Sigmoid colon (tissue), 6 donors: ENCODE measurements at regions not wholly inside any gene's neighbourhood (a gene's known extent, or its start where the extent isn't known, plus 50 kb on each side); places are given as distances from the start of the nearest gene placed in this dataset.

Experiments used
- DNase-seq: peaks from one replicate; pipeline ENCODE4 v3.0.0-alpha.2; 2019
- H3K27ac ChIP-seq, 4 donors: fragments of 200-600 bp; sonication (generic); one replicate each; pipeline ENCODE4 v1.5.1; 2016 to 2019; ENCODE audit warnings: mild to moderate bottlenecking in 1 of 4
- H3K27me3 ChIP-seq, 3 donors: fragments of 200-600 bp; sonication (generic); one replicate each; pipeline ENCODE4 v1.5.1; 2019; ENCODE audit warnings: mild to moderate bottlenecking in 1 of 3
- H3K36me3 ChIP-seq, 4 donors: fragments of 200-600 bp; sonication (generic); one replicate each; pipeline ENCODE4 v1.5.1; 2016 to 2019
- H3K4me1 ChIP-seq, 4 donors: fragments of 200-600 bp; sonication (generic); one replicate each; pipeline ENCODE4 v1.5.1; 2017 to 2019
- H3K4me3 ChIP-seq, 4 donors: fragments of 200-600 bp; sonication (generic); one replicate each; pipeline ENCODE4 v1.5.1; 2017 to 2019; ENCODE audit warnings: mild to moderate bottlenecking in 2 of 4, moderate library complexity in 1 of 4
- H3K9me3 ChIP-seq, 4 donors: fragments of 200-600 bp in 3 of 4; sonication (generic) in 3 of 4; one replicate each; pipeline versions ENCODE4 v1.5.1 to v1.6.1; 2013 to 2019
- EP300 ChIP-seq, 4 donors: sonication (generic); formaldehyde crosslinking; IDR thresholded peaks; one replicate each; pipeline ENCODE4 v1.6.1; 2017; ENCODE audit warnings: antibody characterized with exemption in 4 of 4
- POLR2A ChIP-seq, 2 donors: fragments of 450-650 bp; IDR thresholded peaks; one replicate each; pipeline ENCODE4 v1.6.1; 2016; ENCODE audit warnings: antibody characterized with exemption in 2 of 2, mild to moderate bottlenecking in 2 of 2, moderate library complexity in 2 of 2
- POLR2AphosphoS5 ChIP-seq, 4 donors: sonication (generic); formaldehyde crosslinking; IDR thresholded peaks; one replicate each; pipeline ENCODE4 v1.6.1; 2017; ENCODE audit warnings: antibody characterized with exemption in 4 of 4
- WGBS, 2 donors: extraction: QIAGEN DNeasy Blood & Tissue Kit; methylation state at CpG; one replicate each; pipeline ENCODE4 v1.1.7; 2013; 5-methylcytosine and 5-hydroxymethylcytosine counted together
- intact Hi-C: fragments of 100-400 bp; cut with DNase I; formaldehyde crosslinking; loops from one replicate; pipeline ENCODE4 v1.15.1; 2023
- TF ChIP-seq, protein P1 (sequence below), 4 experiments: fragments of 450-650 bp in 3 of 4; fragments of 200-600 bp in 1 of 4; IDR thresholded peaks; one replicate each; pipeline ENCODE4 v1.5.1; 2016 to 2019; ENCODE audit warnings: antibody characterized with exemption in 4 of 4, mild to moderate bottlenecking in 3 of 4, moderate library complexity in 2 of 4
- donor health status: healthy with polysubstance abuse.
- donor health status: healthy.

DNA sequence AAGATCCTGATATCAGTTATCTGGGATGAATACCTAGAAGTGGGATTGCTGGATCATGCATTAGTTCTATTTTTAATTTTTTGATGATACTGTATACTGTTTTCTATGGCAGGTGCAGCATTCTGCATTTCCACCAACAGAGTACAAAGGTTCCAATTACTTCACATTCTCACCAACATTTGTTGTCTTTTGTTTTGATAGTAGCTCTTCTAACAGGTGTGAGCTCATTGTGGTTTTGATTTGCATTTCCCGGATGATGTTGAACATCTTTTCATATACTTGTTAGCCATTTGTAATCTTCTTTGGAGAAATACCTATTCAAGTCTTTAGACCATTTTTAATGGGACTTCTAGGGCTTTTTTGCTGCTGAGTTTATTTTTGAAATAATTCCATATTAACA is 139.2 kb upstream of the AMOT start:
- Histone ChIP-seq H3K27me3 (no peaks in the 10 kb centered on the region), H3K4me1 (no peaks in the 10 kb centered on the region), H3K36me3 (no peaks in the 10 kb centered on the region), H3K27ac (no peak overlapping the region), H3K9me3 (no peaks in the 10 kb centered on the region), H3K4me3 (no peak overlapping the region)
- no peak for DNase-seq
- WGBS, 2 donors = 84 to 97% methylated on average over 1 of the region's 1 CpG
- TF ChIP-seq EP300 (IDR thresholded peaks at IDR 0.05) (no peak), POLR2AphosphoS5 (IDR thresholded peaks at IDR 0.05) (no peak), POLR2A (IDR thresholded peaks at IDR 0.05) (no peak)
- TF ChIP-seq, protein P1, sequence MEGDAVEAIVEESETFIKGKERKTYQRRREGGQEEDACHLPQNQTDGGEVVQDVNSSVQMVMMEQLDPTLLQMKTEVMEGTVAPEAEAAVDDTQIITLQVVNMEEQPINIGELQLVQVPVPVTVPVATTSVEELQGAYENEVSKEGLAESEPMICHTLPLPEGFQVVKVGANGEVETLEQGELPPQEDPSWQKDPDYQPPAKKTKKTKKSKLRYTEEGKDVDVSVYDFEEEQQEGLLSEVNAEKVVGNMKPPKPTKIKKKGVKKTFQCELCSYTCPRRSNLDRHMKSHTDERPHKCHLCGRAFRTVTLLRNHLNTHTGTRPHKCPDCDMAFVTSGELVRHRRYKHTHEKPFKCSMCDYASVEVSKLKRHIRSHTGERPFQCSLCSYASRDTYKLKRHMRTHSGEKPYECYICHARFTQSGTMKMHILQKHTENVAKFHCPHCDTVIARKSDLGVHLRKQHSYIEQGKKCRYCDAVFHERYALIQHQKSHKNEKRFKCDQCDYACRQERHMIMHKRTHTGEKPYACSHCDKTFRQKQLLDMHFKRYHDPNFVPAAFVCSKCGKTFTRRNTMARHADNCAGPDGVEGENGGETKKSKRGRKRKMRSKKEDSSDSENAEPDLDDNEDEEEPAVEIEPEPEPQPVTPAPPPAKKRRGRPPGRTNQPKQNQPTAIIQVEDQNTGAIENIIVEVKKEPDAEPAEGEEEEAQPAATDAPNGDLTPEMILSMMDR (IDR thresholded peaks at IDR 0.05) = no peak
- intact Hi-C loops = no loop called here

DNA sequence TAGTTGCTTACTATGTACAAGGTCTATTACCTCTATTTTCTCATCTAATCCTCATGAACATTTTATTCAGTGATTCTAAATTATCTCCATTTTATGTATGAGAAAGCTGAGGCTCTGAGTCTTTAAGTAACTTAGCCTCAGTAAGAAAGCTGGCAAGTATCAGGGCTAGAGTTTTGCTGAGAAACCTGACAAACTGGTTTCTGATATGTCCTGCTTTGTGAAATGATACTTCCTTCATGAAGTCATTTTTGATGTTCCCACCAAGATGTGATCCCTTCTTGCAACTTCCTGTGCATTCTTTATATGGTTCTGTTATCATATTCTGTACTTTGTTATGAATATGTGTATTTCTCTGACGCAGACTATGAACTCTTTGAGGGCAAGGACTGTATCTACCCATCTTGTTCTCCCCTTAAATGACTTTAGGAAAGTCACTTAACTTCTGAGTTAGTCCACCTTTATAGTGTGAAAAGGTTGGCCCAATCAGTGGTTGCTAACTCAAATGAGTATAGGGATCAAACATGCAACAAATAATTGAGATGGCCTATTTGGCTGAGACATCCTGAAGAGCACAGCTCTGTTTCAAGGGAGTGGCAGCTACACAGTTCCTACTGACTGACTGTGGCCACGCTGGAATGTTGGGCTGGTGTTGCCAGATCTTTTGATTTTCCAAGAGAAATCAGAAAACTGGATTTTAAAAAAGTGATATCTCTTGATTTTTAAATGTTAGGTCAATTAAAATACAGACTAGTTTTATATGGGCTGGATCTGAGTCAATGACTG is 127.9 kb upstream of the AMOT start:
- intact Hi-C loops = no loop called here
- no peaks in the 10 kb centered on the region for H3K36me3 ChIP-seq
- H3K9me3 ChIP-seq = no peaks in the 10 kb centered on the region
- no peaks in the 10 kb centered on the region for H3K4me1 ChIP-seq
- no peak for DNase-seq
- no peak overlapping the region for H3K4me3 ChIP-seq
- H3K27me3 ChIP-seq = no peaks in the 10 kb centered on the region
- H3K27ac ChIP-seq = no peak overlapping the region
- 85 to 86% methylated on average over 2 of the region's 2 CpGs for WGBS, 2 donors
- TF ChIP-seq EP300 (IDR thresholded peaks at IDR 0.05) (no peak), POLR2AphosphoS5 (IDR thresholded peaks at IDR 0.05) (no peak), POLR2A (IDR thresholded peaks at IDR 0.05) (no peak)
- TF ChIP-seq, protein P1 (IDR thresholded peaks at IDR 0.05) = no peak

DNA sequence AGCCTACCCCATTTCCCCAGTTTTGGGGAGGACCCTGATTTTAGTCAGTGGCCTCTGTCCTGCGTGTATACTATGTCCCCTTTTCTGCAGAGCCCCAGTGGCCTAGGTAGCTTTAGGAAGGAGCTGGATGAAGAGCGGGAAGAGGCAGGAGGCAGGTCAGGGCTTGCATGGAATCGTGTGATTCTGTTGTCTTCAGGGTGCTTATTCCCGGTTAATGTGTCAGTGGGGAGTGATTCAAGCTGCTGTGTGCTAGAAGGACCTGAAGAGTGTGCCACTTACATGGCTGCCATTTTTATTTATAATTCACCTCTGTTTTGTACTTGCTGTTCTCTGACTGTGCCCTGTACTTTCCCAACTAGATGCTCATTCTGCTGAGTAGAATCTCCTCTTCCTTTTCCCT is 127.3 kb upstream of the AMOT start:
- TF ChIP-seq POLR2AphosphoS5 (IDR thresholded peaks at IDR 0.05) (no peak), POLR2A (IDR thresholded peaks at IDR 0.05) (no peak), EP300 (IDR thresholded peaks at IDR 0.05) (no peak)
- TF ChIP-seq, protein P1 (IDR thresholded peaks at IDR 0.05) = no peak
- H3K36me3 ChIP-seq = no peaks in the 10 kb centered on the region
- H3K27me3 ChIP-seq = no peaks in the 10 kb centered on the region
- H3K4me1 ChIP-seq = no peaks in the 10 kb centered on the region
- no peaks in the 10 kb centered on the region for H3K9me3 ChIP-seq
- H3K27ac ChIP-seq = no peak overlapping the region
- 91 to 93% methylated on average over 4 of the region's 4 CpGs for WGBS, 2 donors
- intact Hi-C loops = no loop called here
- H3K4me3 ChIP-seq = no peak overlapping the region
- no peak for DNase-seq

DNA sequence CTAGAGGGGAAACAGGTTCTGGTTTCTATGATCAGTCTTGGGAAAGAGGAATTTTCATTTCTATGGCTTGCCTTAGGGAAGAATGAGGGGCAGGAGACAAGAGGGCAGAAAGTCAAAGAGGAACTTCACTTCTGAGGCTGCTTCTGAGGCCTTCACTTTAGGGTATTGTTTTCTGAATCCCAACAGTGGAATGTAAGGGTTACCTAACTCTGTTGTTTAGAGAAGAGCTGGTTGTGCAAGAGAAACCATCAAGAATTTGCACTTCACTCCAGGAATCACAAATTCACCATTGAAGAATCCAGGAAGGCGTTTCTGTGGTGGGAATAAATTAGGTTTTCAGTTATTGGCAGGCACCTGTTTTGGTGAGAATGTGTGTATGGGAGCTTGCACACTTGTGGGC is 126.7 kb upstream of the AMOT start:
- H3K9me3 ChIP-seq = no peaks in the 10 kb centered on the region
- no peak overlapping the region for H3K4me3 ChIP-seq
- WGBS, 2 donors = 85 to 86% methylated on average over 1 of the region's 1 CpG
- no peak for DNase-seq
- H3K27ac ChIP-seq = no peak overlapping the region
- intact Hi-C loops = no loop called here
- H3K27me3 ChIP-seq = no peaks in the 10 kb centered on the region
- no peaks in the 10 kb centered on the region for H3K4me1 ChIP-seq
- TF ChIP-seq POLR2AphosphoS5 (IDR thresholded peaks at IDR 0.05) (no peak), EP300 (IDR thresholded peaks at IDR 0.05) (no peak), POLR2A (IDR thresholded peaks at IDR 0.05) (no peak)
- TF ChIP-seq, protein P1 (IDR thresholded peaks at IDR 0.05) = no peak
- H3K36me3 ChIP-seq = no peaks in the 10 kb centered on the region

DNA sequence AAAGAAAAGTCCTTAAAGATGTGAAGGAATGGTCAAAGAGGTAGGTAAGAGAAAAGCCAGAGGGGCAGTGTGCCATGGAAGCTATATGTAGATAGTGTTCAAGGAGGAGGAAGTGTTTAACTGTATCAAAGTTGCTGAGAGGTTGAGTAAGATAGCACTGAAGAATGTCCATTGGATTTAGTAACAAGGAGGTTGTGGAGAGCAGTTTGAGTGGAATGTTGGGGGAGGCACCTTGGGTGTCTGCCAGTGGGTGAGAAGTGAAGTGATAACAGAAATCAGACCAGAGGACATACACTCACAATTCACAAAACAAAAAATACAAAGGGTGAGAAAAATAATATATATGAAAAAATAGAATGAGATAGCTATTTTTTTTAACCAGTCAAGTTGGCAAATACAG is 121.3 kb upstream of the AMOT start:
- Histone ChIP-seq H3K9me3 (no peaks in the 10 kb centered on the region), H3K4me3 (no peak overlapping the region), H3K27me3 (no peaks in the 10 kb centered on the region), H3K4me1 (no peaks in the 10 kb centered on the region), H3K27ac (no peak overlapping the region), H3K36me3 (no peaks in the 10 kb centered on the region)
- DNase-seq = no peak
- TF ChIP-seq EP300 (IDR thresholded peaks at IDR 0.05) = no peak
- no peak for TF ChIP-seq POLR2AphosphoS5 (IDR thresholded peaks at IDR 0.05)
- no peak for TF ChIP-seq POLR2A (IDR thresholded peaks at IDR 0.05)
- TF ChIP-seq, protein P1 (IDR thresholded peaks at IDR 0.05) = no peak
- intact Hi-C loops = no loop called here
